ENCODE measurements at regions not wholly inside any gene's neighbourhood (a gene's known extent, or its start where the extent isn't known, plus 50 kb on each side); places are given as distances from the start of the nearest gene placed in this dataset.
"Not testable (repeated sequence)": the region's sequence is repeated elsewhere in the genome, so short reads cannot be mapped to it uniquely, and the experiment has no call there.

DNA sequence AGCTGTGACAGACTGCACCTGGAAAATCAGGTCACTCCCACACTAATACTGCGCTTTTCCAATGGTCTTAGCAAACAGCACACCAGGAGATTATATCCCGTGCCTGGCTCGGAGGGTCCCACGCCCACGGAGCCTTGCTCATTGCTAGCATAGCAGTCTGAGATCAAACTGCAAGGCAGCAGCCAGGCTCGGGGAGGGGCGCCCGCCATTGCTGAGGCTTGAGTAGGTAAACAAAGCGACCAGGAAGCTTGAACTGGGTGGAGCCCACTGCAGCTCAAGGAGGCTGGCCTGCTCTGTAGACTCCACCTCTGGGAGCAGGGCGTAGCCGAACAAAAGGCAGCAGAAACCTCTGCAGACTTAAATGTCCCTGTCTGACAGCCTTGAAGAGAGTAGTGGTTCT lies 121.8 kb upstream of the WDR75 start:
- TF ChIP-seq POLR2A (IDR thresholded peaks at IDR 0.05), result not testable (repeated sequence)
- TF ChIP-seq, protein P1, sequence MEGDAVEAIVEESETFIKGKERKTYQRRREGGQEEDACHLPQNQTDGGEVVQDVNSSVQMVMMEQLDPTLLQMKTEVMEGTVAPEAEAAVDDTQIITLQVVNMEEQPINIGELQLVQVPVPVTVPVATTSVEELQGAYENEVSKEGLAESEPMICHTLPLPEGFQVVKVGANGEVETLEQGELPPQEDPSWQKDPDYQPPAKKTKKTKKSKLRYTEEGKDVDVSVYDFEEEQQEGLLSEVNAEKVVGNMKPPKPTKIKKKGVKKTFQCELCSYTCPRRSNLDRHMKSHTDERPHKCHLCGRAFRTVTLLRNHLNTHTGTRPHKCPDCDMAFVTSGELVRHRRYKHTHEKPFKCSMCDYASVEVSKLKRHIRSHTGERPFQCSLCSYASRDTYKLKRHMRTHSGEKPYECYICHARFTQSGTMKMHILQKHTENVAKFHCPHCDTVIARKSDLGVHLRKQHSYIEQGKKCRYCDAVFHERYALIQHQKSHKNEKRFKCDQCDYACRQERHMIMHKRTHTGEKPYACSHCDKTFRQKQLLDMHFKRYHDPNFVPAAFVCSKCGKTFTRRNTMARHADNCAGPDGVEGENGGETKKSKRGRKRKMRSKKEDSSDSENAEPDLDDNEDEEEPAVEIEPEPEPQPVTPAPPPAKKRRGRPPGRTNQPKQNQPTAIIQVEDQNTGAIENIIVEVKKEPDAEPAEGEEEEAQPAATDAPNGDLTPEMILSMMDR (IDR thresholded peaks at IDR 0.05), result not testable (repeated sequence)
